Fibroblast of lung (primary cell): ENCODE measurements at regions not wholly inside any gene's neighbourhood (a gene's known extent, or its start where the extent isn't known, plus 50 kb on each side); places are given as distances from the start of the nearest gene placed in this dataset.

Experiments
- DNase-seq, 2 donors: peaks; one replicate each; pipeline versions ENCODE4 v3.0.0 to v3.0.0-alpha.2; 2010; ENCODE audit warnings: low read depth in 2 of 2
- H2AFZ ChIP-seq: 2 replicates; pipeline ENCODE4 v1.5.1; 2012; ENCODE audit warnings: low read length, control low read depth, inconsistent platforms
- H3K27ac ChIP-seq: 2 replicates; pipeline ENCODE4 v1.5.1; 2011; ENCODE audit warnings: low read length, control low read depth; ENCODE audit not compliant: insufficient read depth
- H3K27me3 ChIP-seq: 2 replicates; pipeline ENCODE4 v1.5.1; 2011; ENCODE audit warnings: mild to moderate bottlenecking, low read length; ENCODE audit not compliant: control insufficient read depth, insufficient read depth
- H3K36me3 ChIP-seq: 2 replicates; pipeline ENCODE4 v1.5.1; 2011; ENCODE audit warnings: low read length; ENCODE audit not compliant: control insufficient read depth, insufficient read depth
- H3K4me1 ChIP-seq: 2 replicates; pipeline ENCODE4 v1.5.1; 2011; ENCODE audit warnings: low read length; ENCODE audit not compliant: control insufficient read depth, insufficient read depth; ENCODE audit errors: extremely low read depth
- H3K4me2 ChIP-seq: 2 replicates; pipeline ENCODE4 v1.5.1; 2011; ENCODE audit warnings: low read length, control low read depth; ENCODE audit not compliant: insufficient read depth; ENCODE audit errors: extremely low read depth
- H3K4me3 ChIP-seq, 4 experiments: fragments of 200-600 bp in 1 of 4; sonication (generic) in 1 of 4; replicated peaks in 1 of 4; 2 replicates each; pipeline ENCODE4 v1.5.1; 2011 to 2016; ENCODE audit warnings: low read length in 4 of 4, low read depth in 3 of 4, mild to moderate bottlenecking in 3 of 4, control low read depth in 2 of 4, inconsistent platforms in 1 of 4, mixed read lengths in 1 of 4; ENCODE audit not compliant: insufficient read depth in 1 of 4; ENCODE audit errors: control extremely low read depth in 1 of 4
- H3K79me2 ChIP-seq: 2 replicates; pipeline ENCODE4 v1.5.1; 2012; ENCODE audit warnings: mild to moderate bottlenecking, low read length, inconsistent platforms; ENCODE audit not compliant: control insufficient read depth, insufficient read depth
- H3K9ac ChIP-seq: 2 replicates; pipeline ENCODE4 v1.5.1; 2011; ENCODE audit warnings: mild to moderate bottlenecking, low read length, control low read depth; ENCODE audit not compliant: insufficient read depth
- H3K9me3 ChIP-seq: 2 replicates; pipeline ENCODE4 v1.5.1; 2012; ENCODE audit warnings: low read depth, low read length; ENCODE audit not compliant: control insufficient read depth, insufficient read depth
- H4K20me1 ChIP-seq: 2 replicates; pipeline ENCODE4 v1.5.1; 2011; ENCODE audit warnings: low read length; ENCODE audit not compliant: control insufficient read depth, insufficient read depth; ENCODE audit errors: extremely low read depth
- EZH2 ChIP-seq: IDR thresholded peaks from 2 replicates; pipeline ENCODE4 v1.5.1; 2012; ENCODE audit warnings: low read length, control low read depth, mild to moderate bottlenecking; ENCODE audit errors: missing control alignments
- TF ChIP-seq, protein P1 (sequence below), 2 donors: IDR thresholded peaks in 1 of 2; conservative IDR thresholded peaks in 1 of 2; 1 replicate in 1 of 2; 2 replicates in 1 of 2; pipeline ENCODE4 v1.5.1; 2011 to 2012; ENCODE audit warnings: low read length in 2 of 2, control low read depth in 1 of 2, inconsistent platforms in 1 of 2, low read depth in 1 of 2, mild to moderate bottlenecking in 1 of 2

DNA sequence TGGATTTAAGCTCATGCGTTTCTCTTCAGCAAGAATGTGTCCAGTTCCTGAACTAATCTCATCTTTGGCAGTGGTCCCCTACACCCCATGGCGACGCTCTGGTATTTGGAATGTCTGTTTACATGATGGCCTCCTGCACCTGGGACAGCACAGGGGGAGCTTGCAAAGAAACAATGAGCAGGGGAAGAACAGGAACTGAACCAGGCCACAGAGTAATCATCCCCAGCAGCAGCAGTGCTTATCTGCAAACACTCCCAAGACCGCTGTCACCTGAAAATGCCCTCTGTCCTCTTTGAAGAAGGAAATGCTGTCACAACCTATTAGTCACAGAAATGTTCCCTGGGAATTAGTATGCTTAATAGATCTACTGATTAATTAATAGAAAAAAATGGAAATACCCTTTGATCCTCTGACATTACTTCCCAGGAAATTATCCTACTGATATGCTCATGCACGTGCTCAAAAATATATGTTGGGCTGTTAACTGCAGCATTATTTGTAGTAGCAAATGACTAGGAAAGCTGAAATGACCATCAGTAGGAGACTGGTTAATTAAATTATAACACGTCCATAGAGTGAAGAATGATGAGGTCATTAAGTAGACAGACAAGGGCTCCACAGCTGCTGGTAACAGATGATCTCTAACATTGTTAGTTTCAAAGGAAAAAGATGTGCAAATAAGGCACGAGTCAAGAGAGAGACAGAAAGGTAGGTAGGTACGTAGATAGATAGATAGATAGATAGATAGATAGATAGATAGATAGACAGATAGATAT, 279.3 kb upstream of the FLRT2 start:
- no peak for TF ChIP-seq EZH2
- TF ChIP-seq, protein P1, sequence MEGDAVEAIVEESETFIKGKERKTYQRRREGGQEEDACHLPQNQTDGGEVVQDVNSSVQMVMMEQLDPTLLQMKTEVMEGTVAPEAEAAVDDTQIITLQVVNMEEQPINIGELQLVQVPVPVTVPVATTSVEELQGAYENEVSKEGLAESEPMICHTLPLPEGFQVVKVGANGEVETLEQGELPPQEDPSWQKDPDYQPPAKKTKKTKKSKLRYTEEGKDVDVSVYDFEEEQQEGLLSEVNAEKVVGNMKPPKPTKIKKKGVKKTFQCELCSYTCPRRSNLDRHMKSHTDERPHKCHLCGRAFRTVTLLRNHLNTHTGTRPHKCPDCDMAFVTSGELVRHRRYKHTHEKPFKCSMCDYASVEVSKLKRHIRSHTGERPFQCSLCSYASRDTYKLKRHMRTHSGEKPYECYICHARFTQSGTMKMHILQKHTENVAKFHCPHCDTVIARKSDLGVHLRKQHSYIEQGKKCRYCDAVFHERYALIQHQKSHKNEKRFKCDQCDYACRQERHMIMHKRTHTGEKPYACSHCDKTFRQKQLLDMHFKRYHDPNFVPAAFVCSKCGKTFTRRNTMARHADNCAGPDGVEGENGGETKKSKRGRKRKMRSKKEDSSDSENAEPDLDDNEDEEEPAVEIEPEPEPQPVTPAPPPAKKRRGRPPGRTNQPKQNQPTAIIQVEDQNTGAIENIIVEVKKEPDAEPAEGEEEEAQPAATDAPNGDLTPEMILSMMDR (conservative IDR thresholded peaks at IDR 0.05 in 1 of 2, IDR thresholded peaks at IDR 0.05 in 1 of 2; ENCODE audit: low read depth in 1 of 2, low read length in 2 of 2): no peak
- Histone ChIP-seq H3K36me3 (no peaks in the 10 kb centered on the region), H3K9ac (no peak overlapping the region), H3K9me3 (no peaks in the 10 kb centered on the region), H3K4me3 (no peak overlapping the region), H3K4me1 (no peaks in the 10 kb centered on the region), H3K27me3 (no peaks in the 10 kb centered on the region), H4K20me1 (no peaks in the 10 kb centered on the region), H3K79me2 (no peaks in the 10 kb centered on the region), H3K27ac (no peak overlapping the region), H2AFZ (no peak overlapping the region), H3K4me2 (no peak overlapping the region)
- DNase-seq: no peak

DNA sequence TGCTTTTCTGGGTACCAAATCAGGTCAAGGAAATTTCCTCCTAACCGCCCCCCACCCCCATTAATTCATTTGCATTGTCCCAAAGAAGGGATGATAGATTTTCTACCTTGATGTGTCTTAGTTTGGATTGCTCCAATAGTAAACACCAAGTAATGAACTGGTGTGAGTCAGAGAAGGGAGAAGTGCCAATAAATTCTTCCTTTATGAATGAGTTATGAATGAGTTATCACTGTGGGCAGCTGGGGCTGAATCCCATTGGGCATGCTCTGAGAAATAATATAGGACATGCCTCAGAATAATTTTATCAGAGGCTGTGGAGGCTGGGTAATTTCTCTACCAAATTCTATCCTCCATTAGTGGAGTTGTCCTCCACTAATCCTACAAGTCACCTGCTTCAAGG, 277.9 kb upstream of the FLRT2 start:
- H3K4me3 ChIP-seq: no peak overlapping the region
- no peaks in the 10 kb centered on the region for H3K79me2 ChIP-seq
- no peaks in the 10 kb centered on the region for H3K36me3 ChIP-seq
- no peaks in the 10 kb centered on the region for H3K9me3 ChIP-seq
- H3K4me1 ChIP-seq: no peaks in the 10 kb centered on the region
- no peaks in the 10 kb centered on the region for H4K20me1 ChIP-seq
- no peak overlapping the region for H3K9ac ChIP-seq
- no peak overlapping the region for H3K4me2 ChIP-seq
- H3K27ac ChIP-seq: no peak overlapping the region
- peak; percentile 62 to 72 for DNase-seq
- H3K27me3 ChIP-seq: no peaks in the 10 kb centered on the region
- TF ChIP-seq EZH2: no peak
- TF ChIP-seq, protein P1 (conservative IDR thresholded peaks at IDR 0.05 in 1 of 2, IDR thresholded peaks at IDR 0.05 in 1 of 2; ENCODE audit: low read depth in 1 of 2, low read length in 2 of 2): no peak
- H2AFZ ChIP-seq: no peak overlapping the region

DNA sequence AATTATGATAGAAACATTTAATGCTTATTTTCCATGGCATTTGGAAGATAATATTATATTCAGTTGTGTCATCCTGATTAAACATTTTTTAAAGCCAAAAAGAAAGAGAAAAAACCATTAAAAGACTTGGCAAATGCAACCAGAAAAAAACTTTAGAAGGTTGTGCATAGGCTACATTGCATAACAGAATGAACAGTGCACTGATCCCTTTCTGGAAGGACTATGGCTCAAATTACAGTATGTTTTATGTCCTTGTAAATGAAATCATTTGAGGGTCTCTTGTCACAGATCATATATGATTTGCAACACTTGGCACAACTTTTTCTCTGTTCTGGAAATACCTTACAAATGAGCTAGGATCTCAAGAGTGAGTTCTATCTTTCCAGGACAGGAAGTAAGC, 275.2 kb upstream of the FLRT2 start:
- no peaks in the 10 kb centered on the region for H4K20me1 ChIP-seq
- no peak overlapping the region for H2AFZ ChIP-seq
- no peaks in the 10 kb centered on the region for H3K4me1 ChIP-seq
- no peak overlapping the region for H3K27ac ChIP-seq
- H3K4me2 ChIP-seq: no peak overlapping the region
- H3K9ac ChIP-seq: no peak overlapping the region
- DNase-seq: peak in 1 of 2 donors; percentile 24
- H3K4me3 ChIP-seq: no peak overlapping the region
- H3K9me3 ChIP-seq: no peaks in the 10 kb centered on the region
- no peaks in the 10 kb centered on the region for H3K79me2 ChIP-seq
- H3K36me3 ChIP-seq: no peaks in the 10 kb centered on the region
- H3K27me3 ChIP-seq: no peaks in the 10 kb centered on the region
- TF ChIP-seq EZH2: no peak
- TF ChIP-seq, protein P1 (conservative IDR thresholded peaks at IDR 0.05 in 1 of 2, IDR thresholded peaks at IDR 0.05 in 1 of 2; ENCODE audit: low read depth in 1 of 2, low read length in 2 of 2): no peak
